WTC11 (cell line): ENCODE measurements at regions not wholly inside any gene's neighbourhood (a gene's known extent, or its start where the extent isn't known, plus 50 kb on each side); places are given as distances from the start of the nearest gene placed in this dataset.

Experiments
- ATAC-seq: fragments of 200-7000 bp; cut with Tn5 transposase; 2 replicates; pipeline ENCODE4 v1.10.0; 2021; ENCODE audit warnings: mild to moderate bottlenecking, moderate library complexity
- CTCF ChIA-PET: fragments of 300-600 bp; sonication (Branson Sonifier 250); formaldehyde crosslinking; loops from one replicate; lab custom pipeline; 2021; ENCODE audit warnings: antibody characterized with exemption; lab: Charles Lee
- POLR2A ChIA-PET: fragments of 350-600 bp; sonication (Branson Sonifier 250); formaldehyde crosslinking; loops from one replicate; lab custom pipeline; 2021; ENCODE audit warnings: antibody characterized with exemption; lab: Charles Lee
- DNase-seq: peaks from one replicate; pipeline ENCODE4 v3.0.0; 2021; ENCODE audit warnings: low spot score
- H3K27ac Mint-ChIP-seq: 2 replicates; pipeline ENCODE4 v1.8.0; 2021; ENCODE audit warnings: mixed read lengths
- H3K27me3 Mint-ChIP-seq: 2 replicates; pipeline ENCODE4 v1.8.0; 2021; ENCODE audit warnings: low read depth, mild to moderate bottlenecking, moderate library complexity, mixed read lengths
- H3K36me3 Mint-ChIP-seq: 2 replicates; pipeline ENCODE4 v1.8.0; 2021; ENCODE audit warnings: mixed read lengths
- H3K4me1 Mint-ChIP-seq: 2 replicates; pipeline ENCODE4 v1.8.0; 2022; ENCODE audit warnings: mixed read lengths
- H3K4me3 Mint-ChIP-seq: 2 replicates; pipeline ENCODE4 v1.8.0; 2021; ENCODE audit warnings: mild to moderate bottlenecking, moderate library complexity, mixed read lengths
- H3K9me3 Mint-ChIP-seq: 2 replicates; pipeline ENCODE4 v1.8.0; 2021; ENCODE audit warnings: mixed read lengths
- AR ChIP-seq: fragments of 250-450 bp; sonication (Bioruptor Pico); IDR thresholded peaks from 2 replicates; pipeline ENCODE4 v1.9.0; 2021; ENCODE audit warnings: mild to moderate bottlenecking
- ATF1 ChIP-seq: sonication (generic); formaldehyde crosslinking; IDR thresholded peaks from 2 replicates; pipeline ENCODE4 v1.8.1; 2023; ENCODE audit warnings: mild to moderate bottlenecking, moderate library complexity, missing genetic modification reagents
- ATF2 ChIP-seq: sonication (generic); formaldehyde crosslinking; IDR thresholded peaks from 2 replicates; pipeline ENCODE4 v1.8.1; 2022; ENCODE audit warnings: low read depth, missing genetic modification reagents, borderline replicate concordance
- ATF3 ChIP-seq: sonication (generic); formaldehyde crosslinking; conservative IDR thresholded peaks from 2 replicates; pipeline ENCODE4 v1.8.1; 2022; ENCODE audit warnings: mild to moderate bottlenecking, missing genetic modification reagents
- CDX4 ChIP-seq: fragments of 250-450 bp; sonication (Bioruptor Pico); IDR thresholded peaks from 2 replicates; pipeline ENCODE4 v1.9.0; 2021; ENCODE audit warnings: moderate library complexity, mild to moderate bottlenecking, inconsistent platforms, borderline replicate concordance
- E2F5 ChIP-seq: sonication (generic); formaldehyde crosslinking; IDR thresholded peaks from 2 replicates; pipeline ENCODE4 v1.8.1; 2022; ENCODE audit warnings: mild to moderate bottlenecking, moderate library complexity, missing genetic modification reagents
- ELF4 ChIP-seq: sonication (generic); formaldehyde crosslinking; IDR thresholded peaks from 2 replicates; pipeline ENCODE4 v1.8.1; 2022; ENCODE audit warnings: low read depth, mild to moderate bottlenecking, moderate library complexity, missing genetic modification reagents
- ETV6 ChIP-seq: sonication (generic); formaldehyde crosslinking; IDR thresholded peaks from 2 replicates; pipeline ENCODE4 v1.8.1; 2022; ENCODE audit warnings: mild to moderate bottlenecking, missing genetic modification reagents
- GABPB1 ChIP-seq: sonication (generic); formaldehyde crosslinking; IDR thresholded peaks from 2 replicates; pipeline ENCODE4 v1.8.1; 2023; ENCODE audit warnings: mild to moderate bottlenecking, missing genetic modification reagents
- GRHL2 ChIP-seq: fragments of 250-450 bp; sonication (Bioruptor Pico); IDR thresholded peaks from 2 replicates; pipeline ENCODE4 v1.8.0; 2022; ENCODE audit warnings: mild to moderate bottlenecking, moderate library complexity; ENCODE audit not compliant: insufficient replicate concordance, severe bottlenecking
- IRF2 ChIP-seq: sonication (generic); formaldehyde crosslinking; IDR thresholded peaks from 2 replicates; pipeline ENCODE4 v1.8.0; 2022; ENCODE audit warnings: low read depth, missing genetic modification reagents, borderline replicate concordance
- JUN ChIP-seq: sonication (generic); formaldehyde crosslinking; IDR thresholded peaks from 2 replicates; pipeline ENCODE4 v1.8.0; 2023; ENCODE audit warnings: mild to moderate bottlenecking, missing genetic modification reagents
- MAX ChIP-seq: sonication (generic); formaldehyde crosslinking; IDR thresholded peaks from 2 replicates; pipeline ENCODE4 v1.8.0; 2022; ENCODE audit warnings: mild to moderate bottlenecking, missing genetic modification reagents
- MXD4 ChIP-seq: fragments of 250-450 bp; sonication (Bioruptor Pico); IDR thresholded peaks from 2 replicates; pipeline ENCODE4 v1.8.0; 2021; ENCODE audit warnings: mild to moderate bottlenecking, moderate library complexity, borderline replicate concordance
- MYBL2 ChIP-seq: sonication (generic); formaldehyde crosslinking; IDR thresholded peaks from 2 replicates; pipeline ENCODE4 v1.8.1; 2023; ENCODE audit warnings: mild to moderate bottlenecking, moderate library complexity, missing genetic modification reagents
- NFATC4 ChIP-seq: fragments of 250-450 bp; sonication (Bioruptor Pico); IDR thresholded peaks from 2 replicates; pipeline ENCODE4 v1.9.0; 2021; ENCODE audit warnings: mild to moderate bottlenecking
- NR1H2 ChIP-seq: sonication (generic); formaldehyde crosslinking; IDR thresholded peaks from 2 replicates; pipeline ENCODE4 v1.9.0; 2021; ENCODE audit warnings: mild to moderate bottlenecking, moderate library complexity, missing genetic modification reagents
- NR3C1 ChIP-seq: sonication (generic); formaldehyde crosslinking; conservative IDR thresholded peaks from 2 replicates; pipeline ENCODE4 v1.8.1; 2023; ENCODE audit warnings: low read depth, mild to moderate bottlenecking, missing genetic modification reagents
- PREB ChIP-seq: sonication (generic); formaldehyde crosslinking; IDR thresholded peaks from 2 replicates; pipeline ENCODE4 v1.8.1; 2022; ENCODE audit warnings: mild to moderate bottlenecking, missing genetic modification reagents, moderate library complexity, borderline replicate concordance
- RELA ChIP-seq: sonication (generic); formaldehyde crosslinking; IDR thresholded peaks from 2 replicates; pipeline ENCODE4 v1.8.1; 2022; ENCODE audit warnings: missing genetic modification reagents, mild to moderate bottlenecking, borderline replicate concordance
- SOX15 ChIP-seq: fragments of 250-450 bp; sonication (Bioruptor Pico); IDR thresholded peaks from 2 replicates; pipeline ENCODE4 v1.9.0; 2021; ENCODE audit warnings: mild to moderate bottlenecking
- SP1 ChIP-seq: sonication (generic); formaldehyde crosslinking; conservative IDR thresholded peaks from 2 replicates; pipeline ENCODE4 v1.8.1; 2022; ENCODE audit warnings: missing genetic modification reagents
- STAT6 ChIP-seq: sonication (generic); formaldehyde crosslinking; conservative IDR thresholded peaks from 2 replicates; pipeline ENCODE4 v1.8.1; 2023; ENCODE audit warnings: mild to moderate bottlenecking, low read depth, missing genetic modification reagents, moderate library complexity
- TCF7 ChIP-seq: sonication (generic); formaldehyde crosslinking; IDR thresholded peaks from 2 replicates; pipeline ENCODE4 v1.8.0; 2022; ENCODE audit warnings: mild to moderate bottlenecking, low read depth, missing genetic modification reagents, moderate library complexity
- ZNF219 ChIP-seq: sonication (generic); formaldehyde crosslinking; IDR thresholded peaks from 2 replicates; pipeline ENCODE4 v1.8.0; 2023; ENCODE audit warnings: missing genetic modification reagents, mild to moderate bottlenecking, borderline replicate concordance
- ZNF263 ChIP-seq: sonication (generic); formaldehyde crosslinking; IDR thresholded peaks from 2 replicates; pipeline ENCODE4 v1.8.1; 2022; ENCODE audit warnings: low read depth, mild to moderate bottlenecking, moderate library complexity, missing genetic modification reagents

GRCh38 chr14:22300646-22301045, 288.4 kb downstream of the DAD1 start:
- DNase-seq (no peak), ATAC-seq (no peak)
- Mint-ChIP-seq H3K27ac (no peak overlapping the region), H3K36me3 (no peaks in the 10 kb centered on the region), H3K9me3 (no peaks in the 10 kb centered on the region), H3K27me3 (no peaks in the 10 kb centered on the region; the same call in 1 of the 2 replicates), H3K4me3 (no peak overlapping the region), H3K4me1 (peaks cover 7% of the 10 kb centered on the region)
- no peak for TF ChIP-seq AR (CRISPR knock-in tag)
- TF ChIP-seq E2F5 (CRISPR knock-in tag), result no peak
- TF ChIP-seq GABPB1 (CRISPR knock-in tag), result no peak
- TF ChIP-seq ZNF219 (CRISPR knock-in tag), result no peak
- no peak for TF ChIP-seq NFATC4 (CRISPR knock-in tag)
- no peak for TF ChIP-seq JUN (CRISPR knock-in tag)
- TF ChIP-seq GRHL2 (CRISPR knock-in tag), result no peak
- TF ChIP-seq CDX4 (CRISPR knock-in tag), result no peak
- TF ChIP-seq MYBL2, result no peak
- no peak for TF ChIP-seq ATF3 (CRISPR knock-in tag)
- TF ChIP-seq RELA, result no peak
- no peak for TF ChIP-seq TCF7
- TF ChIP-seq SP1 (CRISPR knock-in tag), result no peak
- TF ChIP-seq NR1H2 (CRISPR knock-in tag), result no peak
- POLR2A ChIA-PET, result no interaction called here
- CTCF ChIA-PET, result no interaction called here

- no peak overlapping the region for H3K27ac Mint-ChIP-seq
- ChIA-PET CTCF (interaction anchor here (0.7 to 1.7 kb wide), 3 partner anchors 96 to 165 kb away, joined by 3 to 5 read pairs (median 5); no protein-coding TSS in a partner anchor), POLR2A (no interaction called here)
- H3K36me3 Mint-ChIP-seq, result no peaks in the 10 kb centered on the region
- H3K27me3 Mint-ChIP-seq, result no peaks in the 10 kb centered on the region; the same call in 1 of the 2 replicates
- H3K4me1 Mint-ChIP-seq, result peaks cover 24% of the 10 kb centered on the region
- DNase-seq (no peak), ATAC-seq (no peak)
- no peak overlapping the region for H3K4me3 Mint-ChIP-seq
- no peaks in the 10 kb centered on the region for H3K9me3 Mint-ChIP-seq
- TF ChIP-seq ZNF263 (no peak), MXD4 (CRISPR knock-in tag) (no peak), ATF1 (no peak), SOX15 (no peak), MAX (no peak), GRHL2 (CRISPR knock-in tag) (no peak), STAT6 (CRISPR knock-in tag) (no peak), PREB (CRISPR knock-in tag) (no peak), NR3C1 (CRISPR knock-in tag) (no peak), JUN (CRISPR knock-in tag) (no peak), ELF4 (no peak), ETV6 (CRISPR knock-in tag) (no peak), IRF2 (CRISPR knock-in tag) (no peak), ATF2 (no peak)
Measured at GRCh38 chr14:22297376-22297775, 291.6 kb downstream of the DAD1 start.
